SW 1271 (cell line): ENCODE measurements at regions not wholly inside any gene's neighbourhood (a gene's known extent, or its start where the extent isn't known, plus 50 kb on each side); places are given as distances from the start of the nearest gene placed in this dataset.

Source experiments
- DNase-seq, 2 experiments: peaks; one replicate each; lab custom pipeline; 2025; lab: John Stamatoyannopoulos, UW

DNA sequence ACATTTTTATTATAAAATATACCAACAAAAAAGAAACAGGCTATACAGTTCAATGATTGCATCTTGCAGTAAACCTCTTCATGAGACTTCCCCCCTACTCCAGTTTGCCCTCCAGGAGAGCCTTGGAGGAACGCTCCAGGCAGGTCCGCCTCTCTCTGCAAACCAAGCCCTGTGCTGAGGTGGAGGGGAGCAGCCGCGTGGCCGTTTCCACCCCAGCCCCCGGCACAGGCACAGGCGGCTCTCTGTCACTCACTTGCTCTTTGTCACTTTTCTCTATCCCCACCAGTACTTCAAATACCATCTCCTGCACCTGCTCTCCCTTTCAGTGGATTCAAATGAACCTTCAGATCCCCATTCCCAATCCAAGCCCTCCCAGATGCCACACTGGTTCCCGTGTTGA is 479.9 kb downstream of the OCA2 start:
- DNase-seq, result no peak

DNA sequence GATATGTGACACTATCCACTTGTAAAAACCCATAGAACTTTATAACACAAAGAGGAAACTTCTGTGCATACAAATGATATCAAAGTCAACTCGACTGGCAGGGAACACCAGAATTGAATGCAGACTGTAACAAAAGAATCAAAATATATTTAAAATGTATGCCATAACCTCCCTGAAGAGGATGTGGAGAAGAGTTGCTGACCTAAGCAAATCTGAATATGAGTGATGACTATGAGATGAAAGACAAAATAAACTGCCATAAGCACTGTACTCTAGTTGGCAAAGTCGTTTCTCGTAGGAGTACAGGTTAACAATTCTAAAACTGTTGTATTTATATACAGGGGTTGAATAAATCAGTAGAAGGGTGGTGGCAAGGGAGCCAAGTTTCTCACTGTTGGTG is 482.1 kb downstream of the OCA2 start:
- DNase-seq, result no peak

DNA sequence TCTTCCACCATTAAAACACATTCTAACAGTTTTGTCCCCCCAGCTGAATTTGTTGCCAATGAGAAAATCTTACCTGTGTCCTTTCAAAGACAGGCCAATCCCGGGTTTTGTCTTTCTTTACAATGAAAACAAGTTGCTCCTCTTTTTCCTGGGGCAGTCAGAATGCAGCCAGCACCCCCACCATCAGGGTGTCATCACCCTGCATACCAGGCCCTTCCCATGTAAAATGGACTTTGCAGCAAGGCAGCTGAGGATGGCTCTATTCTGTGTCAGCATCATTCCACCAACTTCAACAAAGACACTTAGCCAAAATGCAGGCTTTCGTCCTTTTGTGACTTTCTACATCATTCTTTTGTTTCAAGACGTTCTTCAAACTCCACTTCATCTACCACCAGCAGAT is 490.9 kb downstream of the OCA2 start:
- no peak for DNase-seq

DNA sequence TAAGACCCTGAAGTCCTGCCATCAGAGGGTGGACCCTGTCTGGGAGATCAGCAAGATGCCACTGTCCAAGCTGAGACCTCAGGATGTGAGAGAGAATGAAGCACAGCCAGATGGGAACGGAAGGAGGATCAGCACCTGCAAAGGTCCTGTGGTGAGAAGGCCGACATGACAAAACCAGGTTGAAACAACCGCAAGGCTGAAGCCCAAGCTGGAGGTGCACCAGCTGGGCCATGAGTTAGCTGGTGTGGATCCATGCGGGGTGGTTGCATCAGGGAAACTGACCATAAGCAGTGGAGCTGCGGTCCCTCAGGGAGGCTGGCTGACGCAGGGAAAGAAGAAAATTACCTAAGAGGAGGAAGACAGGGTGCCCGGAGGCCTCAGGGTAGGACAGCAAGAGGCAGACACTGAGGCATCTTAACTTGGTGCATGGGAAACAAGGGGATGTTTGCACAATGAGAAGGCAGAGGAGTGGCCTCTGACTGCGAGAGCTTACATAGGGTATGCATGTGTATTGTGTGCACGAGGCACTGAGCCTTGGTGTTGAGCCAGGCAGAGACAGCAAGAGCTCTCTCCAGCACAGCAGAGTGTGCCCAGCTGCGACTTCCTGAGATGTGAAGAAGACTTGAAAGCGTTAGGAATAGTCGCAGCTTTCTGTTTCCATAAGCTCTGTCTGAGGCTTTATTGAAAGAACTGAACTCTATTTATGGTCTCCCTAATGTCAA is 497.7 kb downstream of the OCA2 start:
- no peak for DNase-seq

DNA sequence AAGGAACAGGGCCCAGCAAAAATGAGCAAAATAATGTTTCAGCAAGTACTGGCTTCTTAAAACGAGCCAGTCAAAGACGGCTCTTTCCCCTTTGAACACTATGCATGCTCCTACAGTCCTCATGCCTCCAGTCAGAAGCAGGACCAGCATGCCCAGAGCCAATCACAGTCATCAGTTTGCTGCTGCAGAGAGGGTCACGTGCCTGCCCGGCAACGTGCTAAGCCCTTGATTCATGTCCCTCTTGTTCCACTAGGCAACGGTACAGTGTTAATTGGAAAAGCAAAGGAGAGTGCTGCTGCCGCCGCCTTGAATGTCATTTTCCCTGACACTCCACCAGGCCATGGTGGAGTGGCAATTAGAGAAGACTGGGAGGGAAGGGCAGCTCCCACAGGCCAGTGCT is 500.1 kb downstream of the OCA2 start:
- DNase-seq, result no peak

DNA sequence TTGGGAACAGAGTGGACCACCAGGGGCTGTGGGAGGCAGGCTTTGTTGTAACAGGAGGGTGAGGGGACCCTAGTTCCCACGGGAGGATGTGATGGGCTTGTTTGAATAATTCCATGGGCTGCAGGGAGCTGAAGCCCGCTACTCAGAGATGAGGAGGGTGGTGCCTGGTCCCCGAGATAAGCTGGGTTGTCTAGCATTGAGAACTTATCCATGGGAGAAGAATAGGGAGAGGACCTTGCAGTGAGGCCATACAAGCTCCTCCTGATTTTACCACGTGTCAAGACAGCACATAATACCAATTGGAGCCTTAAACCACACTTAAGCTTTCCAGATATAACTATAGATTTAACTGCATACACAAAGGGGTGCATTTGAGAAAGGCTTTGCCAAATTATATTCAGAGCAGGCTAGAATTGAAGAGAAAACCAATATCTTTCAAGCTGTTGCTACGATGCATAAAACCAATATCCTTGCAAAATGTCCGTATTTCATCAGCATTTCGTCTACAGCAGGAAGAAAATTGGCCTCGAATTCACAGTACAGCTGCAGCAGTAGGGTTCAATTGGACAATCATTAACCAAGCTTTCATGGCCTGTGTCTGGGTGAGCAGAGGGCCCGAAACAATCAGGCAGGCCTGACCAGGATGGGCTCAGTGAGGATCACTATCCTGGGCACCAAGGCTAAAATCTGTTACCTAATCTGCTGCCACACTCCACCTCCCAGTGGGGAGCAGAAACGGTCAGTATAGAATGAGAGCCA is 500.7 kb downstream of the OCA2 start:
- DNase-seq, result no peak

DNA sequence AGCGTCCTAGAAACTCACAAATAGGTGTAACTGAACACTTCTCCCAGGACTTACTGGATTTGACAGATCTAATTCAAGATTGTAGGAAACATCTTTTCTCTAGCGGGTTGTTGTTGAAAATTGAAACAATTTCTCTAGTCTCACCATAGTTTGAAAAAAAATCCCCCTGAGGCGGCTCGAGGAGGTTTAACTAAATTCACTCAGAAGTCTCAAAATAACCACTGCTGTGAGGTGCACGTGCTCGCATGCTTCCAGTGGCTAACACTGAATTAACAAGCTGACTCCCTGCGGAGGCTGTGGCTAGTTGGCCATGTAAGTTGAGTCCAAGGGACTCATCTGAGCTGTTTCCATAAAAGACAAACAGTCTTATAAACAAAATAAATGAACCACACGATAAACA is 503.9 kb downstream of the OCA2 start:
- no peak for DNase-seq

DNA sequence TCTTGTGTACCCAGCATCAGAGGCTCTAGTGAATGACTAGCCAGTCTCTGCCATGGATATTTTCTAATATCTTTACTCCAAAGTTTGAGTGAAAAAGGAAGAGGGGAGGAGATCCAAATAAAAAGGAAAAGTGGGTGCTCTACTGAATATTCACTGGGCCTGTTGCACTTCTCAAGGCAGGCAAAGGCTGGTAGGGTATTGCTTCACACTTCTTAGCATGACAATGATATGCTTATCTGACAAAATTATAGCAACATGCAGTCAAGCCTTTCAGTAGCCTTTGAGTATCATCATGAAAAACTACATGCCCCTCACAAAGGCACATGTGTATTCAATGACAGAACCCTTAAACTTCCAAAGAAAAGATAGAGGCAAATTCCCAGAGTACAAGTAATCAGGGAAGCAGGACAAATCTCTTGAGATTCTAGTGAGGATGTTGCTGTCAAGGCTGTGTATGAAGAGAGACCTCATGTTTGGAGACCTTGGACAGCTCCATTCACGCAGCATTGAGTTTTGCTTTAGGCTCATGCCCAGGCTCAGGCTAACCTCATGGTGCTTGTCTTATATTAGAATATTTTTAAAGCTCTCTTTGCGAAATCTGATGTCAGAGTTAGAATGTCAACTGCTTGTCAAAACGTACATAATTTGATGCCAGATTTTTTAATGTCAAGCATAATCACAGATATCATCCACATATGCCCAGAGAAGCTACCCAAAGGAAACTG is 506.9 kb downstream of the OCA2 start:
- no peak for DNase-seq
